GM12873 (cell line): ENCODE measurements at regions not wholly inside any gene's neighbourhood (a gene's known extent, or its start where the extent isn't known, plus 50 kb on each side); places are given as distances from the start of the nearest gene placed in this dataset.

Experiments used
- TF ChIP-seq, protein P1 (sequence below): IDR thresholded peaks from 2 replicates; pipeline ENCODE4 v1.5.1; 2012; ENCODE audit warnings: low read depth, mild to moderate bottlenecking, moderate library complexity, low read length, control low read depth; ENCODE audit not compliant: insufficient read depth; ENCODE audit errors: missing control alignments

DNA sequence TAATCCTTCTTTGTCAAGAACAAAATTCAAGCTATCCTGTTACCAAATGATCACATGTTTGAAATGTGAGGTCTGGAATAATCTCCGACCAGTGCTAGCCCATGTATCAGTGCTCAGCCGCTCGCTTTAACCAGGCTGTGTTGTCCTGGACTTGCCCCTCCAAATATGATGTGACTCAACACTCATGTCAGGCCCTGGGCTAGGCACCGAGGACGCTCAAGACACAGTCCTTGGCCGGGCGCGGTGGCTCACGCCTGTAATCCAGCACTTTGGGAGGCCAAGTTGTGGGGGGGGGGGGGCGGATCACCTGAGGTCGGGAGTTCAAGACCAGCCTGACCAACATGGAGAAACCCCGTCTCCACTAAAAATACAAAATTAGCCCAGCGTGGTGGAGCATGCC lies 54.1 kb upstream of the WNT7B start:
- TF ChIP-seq, protein P1, sequence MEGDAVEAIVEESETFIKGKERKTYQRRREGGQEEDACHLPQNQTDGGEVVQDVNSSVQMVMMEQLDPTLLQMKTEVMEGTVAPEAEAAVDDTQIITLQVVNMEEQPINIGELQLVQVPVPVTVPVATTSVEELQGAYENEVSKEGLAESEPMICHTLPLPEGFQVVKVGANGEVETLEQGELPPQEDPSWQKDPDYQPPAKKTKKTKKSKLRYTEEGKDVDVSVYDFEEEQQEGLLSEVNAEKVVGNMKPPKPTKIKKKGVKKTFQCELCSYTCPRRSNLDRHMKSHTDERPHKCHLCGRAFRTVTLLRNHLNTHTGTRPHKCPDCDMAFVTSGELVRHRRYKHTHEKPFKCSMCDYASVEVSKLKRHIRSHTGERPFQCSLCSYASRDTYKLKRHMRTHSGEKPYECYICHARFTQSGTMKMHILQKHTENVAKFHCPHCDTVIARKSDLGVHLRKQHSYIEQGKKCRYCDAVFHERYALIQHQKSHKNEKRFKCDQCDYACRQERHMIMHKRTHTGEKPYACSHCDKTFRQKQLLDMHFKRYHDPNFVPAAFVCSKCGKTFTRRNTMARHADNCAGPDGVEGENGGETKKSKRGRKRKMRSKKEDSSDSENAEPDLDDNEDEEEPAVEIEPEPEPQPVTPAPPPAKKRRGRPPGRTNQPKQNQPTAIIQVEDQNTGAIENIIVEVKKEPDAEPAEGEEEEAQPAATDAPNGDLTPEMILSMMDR, result no peak

DNA sequence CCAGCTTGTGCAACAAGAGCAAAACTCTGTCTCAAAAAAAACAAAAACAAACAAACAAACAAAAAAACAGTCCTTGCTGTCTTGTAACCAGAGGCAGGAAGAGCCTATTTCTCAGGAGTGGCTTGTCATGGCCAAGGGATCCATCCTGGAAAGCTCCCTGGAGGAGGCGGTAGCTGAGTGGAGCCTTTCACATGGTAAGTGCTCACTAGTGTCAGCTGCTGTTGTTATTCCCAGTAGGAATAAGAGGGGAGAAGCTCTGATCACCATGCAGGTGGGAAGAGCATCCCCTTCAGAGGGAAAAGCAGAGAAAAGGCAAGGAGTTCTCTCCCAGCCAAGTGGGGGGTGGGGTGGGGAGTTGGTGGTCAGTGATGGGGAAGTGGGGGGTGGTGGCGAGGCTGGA lies 54.6 kb upstream of the WNT7B start:
- TF ChIP-seq, protein P1, result no peak

DNA sequence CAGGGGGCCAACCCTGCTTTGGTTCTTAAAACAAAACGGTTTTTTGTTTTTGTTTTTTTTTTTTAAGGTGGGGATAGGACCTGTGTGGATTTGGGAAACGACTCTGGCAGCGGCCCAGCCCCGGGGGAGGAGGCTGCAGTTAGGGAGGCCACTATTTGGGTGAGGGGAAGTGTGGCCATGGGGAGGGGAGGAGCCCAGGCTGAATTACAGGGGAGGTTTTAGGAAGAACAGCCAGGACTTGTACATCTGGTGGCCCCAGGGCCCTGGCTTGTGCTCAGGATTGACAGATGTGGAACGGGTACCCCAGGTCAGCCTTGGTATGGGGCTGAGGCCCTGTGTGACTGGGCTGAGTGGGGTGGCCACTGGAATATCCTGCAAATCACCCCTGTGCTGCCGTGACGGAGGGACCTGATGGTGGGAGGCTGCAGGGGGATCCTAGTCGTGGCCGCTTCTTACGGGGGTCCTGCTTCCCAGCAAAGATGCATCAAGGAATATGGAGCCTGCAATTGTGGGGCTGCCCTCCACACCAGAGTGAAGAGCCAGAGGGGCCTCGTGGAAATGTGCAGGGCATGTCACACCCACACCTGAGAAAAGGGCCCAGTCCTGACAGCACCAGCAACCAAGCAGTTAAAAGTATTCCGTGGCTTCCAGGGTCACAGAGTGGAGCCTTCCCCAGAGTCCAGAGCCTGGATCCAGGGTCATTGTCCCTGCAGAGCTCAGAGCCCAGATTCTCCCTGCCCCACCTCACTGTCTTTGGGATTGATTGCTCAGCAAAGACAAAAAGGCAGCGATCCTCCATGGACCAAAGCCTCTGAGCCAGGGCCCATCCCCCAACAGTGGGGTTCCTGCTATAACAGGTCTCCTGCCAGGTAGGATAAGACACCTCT lies 55.2 kb upstream of the WNT7B start:
- TF ChIP-seq, protein P1, result no peak

DNA sequence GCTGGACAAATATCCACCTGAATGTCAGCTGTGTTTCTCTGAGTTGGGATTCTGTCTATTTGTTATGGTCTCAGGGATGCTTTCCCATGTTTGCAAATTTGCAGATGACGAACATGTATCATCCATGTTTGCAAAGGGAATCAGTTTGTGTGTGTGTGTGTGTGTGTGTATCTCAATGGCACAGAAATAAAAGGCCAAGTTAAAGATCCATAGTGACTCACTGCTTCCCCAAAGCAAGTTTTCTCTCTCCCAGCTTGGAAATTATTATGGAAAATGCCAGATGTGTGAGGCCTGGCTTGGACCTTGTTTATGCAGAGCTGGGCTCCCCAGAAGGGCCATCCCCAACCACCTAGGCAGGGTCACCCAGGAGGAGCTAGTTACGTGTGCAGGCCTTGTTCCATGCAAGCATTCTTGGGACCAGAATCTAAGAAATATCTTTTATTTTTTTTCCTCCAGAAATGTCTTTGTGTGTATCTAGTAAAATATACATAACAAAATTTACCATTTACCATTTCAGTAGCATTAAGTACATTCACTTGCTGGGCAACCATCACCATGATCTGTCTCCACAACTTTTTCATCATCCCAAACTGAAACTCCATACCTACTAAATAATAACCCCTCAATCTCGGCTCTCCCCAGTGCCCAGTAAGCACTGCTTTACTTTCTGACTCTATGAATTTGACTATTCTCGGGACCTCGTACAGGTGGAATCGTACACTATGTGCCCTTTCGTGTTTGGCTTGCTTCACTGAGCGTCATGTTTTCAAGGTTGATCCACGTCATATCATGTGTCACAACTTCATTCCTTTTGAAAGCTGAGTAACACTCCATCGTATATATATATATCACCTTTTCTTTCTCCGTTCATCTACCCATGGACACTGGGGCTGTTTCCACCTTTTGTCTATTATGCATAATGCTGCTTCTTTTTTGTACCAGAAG lies 56.6 kb upstream of the WNT7B start:
- TF ChIP-seq, protein P1, result no peak

DNA sequence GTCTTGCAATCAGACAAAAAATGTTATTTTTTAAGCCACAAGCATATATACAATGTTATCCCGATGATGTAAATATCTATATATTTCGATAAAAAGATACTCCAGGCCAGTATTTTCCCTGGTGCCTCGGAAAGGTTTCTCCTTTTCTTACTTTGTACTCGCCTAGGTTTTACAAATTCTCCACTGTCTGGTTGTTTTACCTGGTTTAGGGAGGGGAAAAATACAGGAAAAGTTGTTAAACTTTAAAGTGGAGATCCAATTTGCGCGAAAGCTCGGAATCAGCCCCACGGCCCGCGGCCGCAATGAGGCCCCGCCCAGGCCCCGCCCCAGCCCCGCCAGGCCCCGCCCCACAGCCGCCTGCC lies 58.4 kb upstream of the WNT7B start:
- TF ChIP-seq, protein P1, result no peak

DNA sequence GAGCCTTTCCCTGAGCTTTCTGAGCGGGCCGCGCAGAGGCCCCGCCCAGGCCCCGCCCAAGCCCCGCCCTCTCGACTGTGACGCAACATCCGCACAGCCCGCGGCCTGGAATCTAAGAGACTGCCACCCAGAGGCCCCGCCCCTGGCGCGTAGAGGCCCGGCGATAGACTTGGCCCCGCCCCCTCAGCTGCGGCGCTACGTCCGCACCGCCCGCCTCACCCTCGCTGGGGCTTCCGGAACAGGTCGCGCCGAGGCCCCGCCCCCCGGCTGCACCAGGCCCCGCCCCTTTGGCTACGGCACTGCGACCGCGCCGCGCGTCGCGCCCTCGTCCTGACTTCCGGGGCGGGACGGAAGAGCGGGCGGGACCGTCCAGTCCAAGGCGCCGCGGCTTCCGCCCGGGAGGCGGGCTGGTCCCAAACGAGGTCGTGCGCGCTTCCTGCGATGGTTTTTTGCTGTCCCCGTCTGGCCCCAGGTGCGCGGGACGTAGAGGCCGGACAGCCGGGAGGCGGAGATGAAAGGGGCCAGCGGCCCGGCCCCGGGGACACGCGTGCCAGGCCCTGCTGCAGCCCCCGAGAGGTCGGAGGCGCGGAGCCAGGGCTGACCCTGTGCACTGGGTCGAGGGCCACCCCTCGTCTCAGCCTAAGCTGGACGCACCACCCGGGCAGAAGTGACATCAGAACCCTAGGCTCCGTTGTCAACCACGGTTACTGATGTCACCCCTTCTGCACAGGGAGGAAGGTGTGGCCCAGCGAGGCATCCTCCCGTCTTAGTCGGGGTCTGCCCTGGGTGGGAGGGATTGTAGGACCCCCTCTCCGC lies 59.0 kb upstream of the WNT7B start:
- TF ChIP-seq, protein P1, result no peak
